Cardiac fibroblast (primary cell): ENCODE measurements at regions not wholly inside any gene's neighbourhood (a gene's known extent, or its start where the extent isn't known, plus 50 kb on each side); places are given as distances from the start of the nearest gene placed in this dataset.
"Not testable (repeated sequence)": the region's sequence is repeated elsewhere in the genome, so short reads cannot be mapped to it uniquely, and the experiment has no call there.

Experiments used
- DNase-seq, 2 donors: peaks; one replicate each; pipeline versions ENCODE4 v3.0.0 to v3.0.0-alpha.2; 2010; ENCODE audit warnings: low read depth in 2 of 2
- H3K4me3 ChIP-seq, 2 donors: replicated peaks in 1 of 2; 1 replicate in 1 of 2; 2 replicates in 1 of 2; pipeline ENCODE4 v1.5.1; 2011; ENCODE audit warnings: low read depth in 2 of 2, low read length in 2 of 2, mild to moderate bottlenecking in 2 of 2, moderate library complexity in 1 of 2
- TF ChIP-seq, protein P1 (sequence below): IDR thresholded peaks from one replicate; pipeline ENCODE4 v1.5.1; 2011; ENCODE audit warnings: low read depth, mild to moderate bottlenecking, low read length, inconsistent platforms

- H3K4me3 ChIP-seq = no peak overlapping the region
- DNase-seq = peak; percentile 36 to 52
- TF ChIP-seq, protein P1, sequence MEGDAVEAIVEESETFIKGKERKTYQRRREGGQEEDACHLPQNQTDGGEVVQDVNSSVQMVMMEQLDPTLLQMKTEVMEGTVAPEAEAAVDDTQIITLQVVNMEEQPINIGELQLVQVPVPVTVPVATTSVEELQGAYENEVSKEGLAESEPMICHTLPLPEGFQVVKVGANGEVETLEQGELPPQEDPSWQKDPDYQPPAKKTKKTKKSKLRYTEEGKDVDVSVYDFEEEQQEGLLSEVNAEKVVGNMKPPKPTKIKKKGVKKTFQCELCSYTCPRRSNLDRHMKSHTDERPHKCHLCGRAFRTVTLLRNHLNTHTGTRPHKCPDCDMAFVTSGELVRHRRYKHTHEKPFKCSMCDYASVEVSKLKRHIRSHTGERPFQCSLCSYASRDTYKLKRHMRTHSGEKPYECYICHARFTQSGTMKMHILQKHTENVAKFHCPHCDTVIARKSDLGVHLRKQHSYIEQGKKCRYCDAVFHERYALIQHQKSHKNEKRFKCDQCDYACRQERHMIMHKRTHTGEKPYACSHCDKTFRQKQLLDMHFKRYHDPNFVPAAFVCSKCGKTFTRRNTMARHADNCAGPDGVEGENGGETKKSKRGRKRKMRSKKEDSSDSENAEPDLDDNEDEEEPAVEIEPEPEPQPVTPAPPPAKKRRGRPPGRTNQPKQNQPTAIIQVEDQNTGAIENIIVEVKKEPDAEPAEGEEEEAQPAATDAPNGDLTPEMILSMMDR = no peak
These were observed 1651.5 kb downstream of the EFNA5 start for GRCh38 chr5:106019261-106019660.

DNA sequence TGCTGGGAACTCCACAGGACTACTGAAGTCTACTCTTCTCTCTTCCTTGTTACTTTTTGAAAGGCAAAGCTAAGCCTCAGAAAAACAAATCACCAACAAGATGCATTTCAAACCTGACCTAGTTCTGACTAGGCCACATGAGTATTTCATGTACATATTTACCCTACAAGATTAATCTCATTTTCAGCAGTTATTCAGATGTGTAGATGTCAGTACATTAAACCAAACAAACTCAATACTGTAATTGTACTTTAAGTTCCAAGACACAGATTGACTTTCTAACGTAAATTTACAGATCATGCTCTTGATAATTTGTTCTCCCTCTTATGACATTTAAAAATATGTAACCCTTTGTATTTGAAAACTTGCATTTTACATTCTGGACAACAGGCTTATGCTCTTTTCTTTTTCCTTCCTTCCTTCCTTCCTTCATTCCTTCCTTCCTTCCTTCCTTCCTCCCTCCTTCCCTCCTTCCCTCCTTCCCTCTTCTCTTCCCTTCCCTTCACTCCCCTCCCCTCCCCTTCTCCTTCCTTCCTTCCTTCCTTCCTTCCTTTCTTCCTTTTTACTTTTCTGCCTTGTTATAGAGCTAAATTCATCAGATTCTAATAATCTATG lies 1653.4 kb downstream of the EFNA5 start:
- no peak for DNase-seq
- H3K4me3 ChIP-seq = no peak overlapping the region
- TF ChIP-seq, protein P1 = no peak

DNA sequence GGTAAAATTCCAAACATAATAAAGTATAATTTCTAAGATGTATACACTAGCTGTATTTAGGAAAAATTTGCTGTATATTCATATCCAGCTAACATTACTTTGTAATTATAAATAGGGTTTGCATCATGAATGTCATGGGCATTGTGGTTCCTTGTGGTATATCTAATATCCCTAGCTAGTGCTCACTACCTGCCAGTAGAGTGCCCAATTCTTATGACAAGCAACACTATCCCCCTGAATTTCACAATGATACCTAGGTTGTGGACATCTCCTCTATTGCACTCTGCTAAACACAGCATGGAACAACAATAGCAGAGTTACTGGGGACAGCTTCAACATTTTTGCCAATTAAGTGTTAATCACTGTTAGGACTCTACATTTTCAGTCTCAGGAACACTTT lies 1656.5 kb downstream of the EFNA5 start:
- TF ChIP-seq, protein P1 = no peak
- DNase-seq = no peak

DNA sequence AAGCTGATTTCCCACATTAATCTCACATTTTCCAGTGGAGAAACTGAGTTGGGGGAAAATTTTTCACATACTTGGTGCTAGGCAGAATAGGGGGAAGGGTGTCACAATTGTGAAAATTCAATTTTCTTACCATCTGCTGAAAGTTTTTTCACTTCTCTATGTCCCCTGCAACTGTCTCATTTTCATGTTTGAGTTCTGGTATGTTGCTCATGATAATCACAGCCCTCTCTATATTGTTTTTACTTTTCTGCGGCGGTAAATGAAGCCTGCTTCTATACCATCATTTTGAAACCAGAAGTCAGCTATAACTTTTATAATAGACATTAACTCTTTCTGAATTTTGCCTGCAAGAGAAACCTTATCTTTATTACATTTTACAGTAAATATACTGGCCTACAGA lies 1664.5 kb downstream of the EFNA5 start:
- no peak overlapping the region for H3K4me3 ChIP-seq
- no peak for DNase-seq
- TF ChIP-seq, protein P1 = no peak

More for the DNA sequence above, 1656.5 kb downstream of the EFNA5 start:
- no peak overlapping the region for H3K4me3 ChIP-seq

DNA sequence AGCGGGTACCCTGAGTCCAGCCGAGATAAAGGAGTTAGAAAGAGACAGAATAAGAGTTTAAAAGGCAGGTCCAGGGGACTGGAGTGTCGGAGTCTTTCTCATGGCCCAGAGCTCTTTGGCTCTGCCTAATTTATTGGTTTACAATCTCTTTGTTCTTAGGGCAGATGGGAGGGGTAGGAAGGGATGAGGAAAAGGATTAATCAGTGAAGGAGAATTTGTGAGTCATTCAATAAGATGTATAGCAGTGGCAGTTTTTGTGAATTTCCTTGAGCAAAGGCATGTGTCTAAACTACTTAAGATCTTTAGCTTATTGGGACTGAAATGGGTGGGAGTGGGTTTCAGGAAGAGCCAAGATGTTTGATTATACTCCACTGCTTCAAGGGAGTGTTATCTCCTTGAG lies 1671.7 kb downstream of the EFNA5 start:
- DNase-seq = peak in 1 of 2 donors; percentile 35
- not testable (repeated sequence) for H3K4me3 ChIP-seq

DNA sequence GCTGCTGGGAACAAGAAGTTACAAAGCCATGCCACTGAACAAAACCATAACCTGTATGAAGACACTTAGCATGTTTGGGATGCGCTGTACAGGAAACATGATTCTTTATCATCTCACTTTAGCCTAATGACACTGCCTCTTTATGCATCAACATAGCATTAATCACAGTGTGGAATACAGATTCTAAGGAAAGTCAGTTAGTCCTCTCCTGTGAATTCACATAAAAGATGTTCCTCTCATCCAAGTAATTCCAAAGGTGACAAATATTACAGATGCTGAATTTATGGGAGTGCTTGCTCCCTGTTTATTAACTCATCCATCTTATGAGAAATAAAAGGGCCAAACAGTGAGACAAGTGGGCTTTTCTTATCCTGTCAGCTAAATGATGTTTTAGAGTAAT lies 1677.7 kb downstream of the EFNA5 start:
- no peak for DNase-seq
- H3K4me3 ChIP-seq = no peak overlapping the region
- TF ChIP-seq, protein P1 = no peak

GRCh38 chr5:105982526-105982925 lies 1688.2 kb downstream of the EFNA5 start:
- TF ChIP-seq, protein P1 = no peak
- DNase-seq = no peak
- H3K4me3 ChIP-seq = no peak overlapping the region
